Amniotic epithelial cell (primary cell): ENCODE measurements at regions not wholly inside any gene's neighbourhood (a gene's known extent, or its start where the extent isn't known, plus 50 kb on each side); places are given as distances from the start of the nearest gene placed in this dataset.

Experiments
- DNase-seq: peaks from one replicate; pipeline ENCODE4 v3.0.0-alpha.2; 2010; ENCODE audit warnings: low read depth

DNA sequence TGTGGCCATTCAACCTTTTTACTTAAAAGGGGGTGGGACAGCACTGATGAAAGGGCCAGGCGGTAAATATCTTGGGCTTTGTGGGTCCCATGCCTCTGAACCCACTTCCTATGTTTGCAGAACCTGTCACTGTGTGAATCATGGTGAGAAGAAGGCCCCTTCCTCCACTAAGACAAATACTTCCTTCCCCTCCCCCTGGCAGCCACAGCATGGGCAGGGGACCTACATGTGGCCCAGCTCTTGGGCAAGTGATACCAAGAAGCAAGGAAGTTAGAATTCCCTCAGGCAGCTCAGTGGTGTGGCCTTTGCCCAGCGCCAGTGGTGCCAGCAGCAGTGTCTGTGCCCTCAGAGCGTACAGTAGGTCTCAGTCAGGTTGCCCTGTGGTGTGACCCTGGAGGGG is 168.6 kb downstream of the TRIM33 start:
- no peak for DNase-seq

DNA sequence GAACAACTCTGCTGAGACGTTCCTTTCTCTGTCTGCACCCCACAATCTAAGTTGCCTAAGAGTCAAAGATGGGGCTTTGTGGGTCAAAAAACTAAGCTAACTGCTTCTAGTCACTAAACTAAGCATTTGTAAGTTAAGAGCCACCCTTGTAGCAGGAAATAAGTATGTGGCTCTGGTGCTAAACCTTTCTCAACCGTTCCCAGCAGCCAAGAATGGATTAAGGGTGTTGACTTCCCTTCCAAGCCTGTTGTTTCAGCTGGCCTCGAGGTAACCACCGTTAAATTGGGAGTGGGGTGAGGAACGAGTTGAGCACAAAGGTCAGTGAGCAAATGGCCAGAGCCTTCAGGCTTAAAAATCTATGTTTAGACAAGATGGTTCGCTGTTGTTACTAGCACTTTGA is 169.1 kb downstream of the TRIM33 start:
- no peak for DNase-seq

GRCh38 chr1:114341299-114341698 is 169.7 kb downstream of the TRIM33 start:
- DNase-seq, result no peak

DNA sequence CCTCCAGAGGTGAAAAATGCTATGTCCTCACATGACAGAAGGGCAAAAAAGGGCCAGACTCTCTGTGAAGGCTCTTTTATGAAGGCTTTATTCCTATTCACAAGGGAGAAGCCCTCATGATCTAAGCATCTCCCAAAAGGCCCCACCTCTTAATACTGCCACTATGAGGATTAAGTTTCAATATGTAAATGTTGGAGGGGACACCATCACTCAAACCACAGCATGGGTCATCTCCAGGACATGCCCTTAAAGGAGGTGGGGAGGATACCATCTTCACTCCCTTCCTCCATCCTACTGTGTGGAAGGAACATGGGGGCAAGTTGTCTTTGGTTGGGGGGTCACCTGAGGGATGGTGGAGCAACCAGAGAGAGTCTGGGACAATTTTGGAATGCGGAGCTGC is 170.1 kb downstream of the TRIM33 start:
- no peak for DNase-seq

DNA sequence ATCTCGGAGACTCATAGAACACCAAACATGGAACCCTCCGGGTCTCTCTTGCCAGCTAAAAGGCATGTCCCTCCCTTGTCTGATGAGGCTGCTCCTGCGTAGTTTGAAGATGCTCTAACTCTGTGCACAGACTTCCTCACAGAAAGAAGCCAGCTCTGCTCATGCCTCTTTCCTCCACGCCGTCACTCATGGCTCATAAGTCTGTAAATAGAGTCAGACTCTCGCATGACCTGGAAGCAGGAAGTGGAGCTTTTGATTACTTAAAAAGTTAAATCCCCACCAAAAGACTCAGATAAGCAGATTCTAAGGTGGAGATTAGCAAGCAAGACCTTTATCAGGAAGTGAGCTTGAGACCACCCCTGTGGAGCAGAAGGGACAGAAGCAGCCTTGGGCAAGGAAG is 171.6 kb downstream of the TRIM33 start:
- no peak for DNase-seq

DNA sequence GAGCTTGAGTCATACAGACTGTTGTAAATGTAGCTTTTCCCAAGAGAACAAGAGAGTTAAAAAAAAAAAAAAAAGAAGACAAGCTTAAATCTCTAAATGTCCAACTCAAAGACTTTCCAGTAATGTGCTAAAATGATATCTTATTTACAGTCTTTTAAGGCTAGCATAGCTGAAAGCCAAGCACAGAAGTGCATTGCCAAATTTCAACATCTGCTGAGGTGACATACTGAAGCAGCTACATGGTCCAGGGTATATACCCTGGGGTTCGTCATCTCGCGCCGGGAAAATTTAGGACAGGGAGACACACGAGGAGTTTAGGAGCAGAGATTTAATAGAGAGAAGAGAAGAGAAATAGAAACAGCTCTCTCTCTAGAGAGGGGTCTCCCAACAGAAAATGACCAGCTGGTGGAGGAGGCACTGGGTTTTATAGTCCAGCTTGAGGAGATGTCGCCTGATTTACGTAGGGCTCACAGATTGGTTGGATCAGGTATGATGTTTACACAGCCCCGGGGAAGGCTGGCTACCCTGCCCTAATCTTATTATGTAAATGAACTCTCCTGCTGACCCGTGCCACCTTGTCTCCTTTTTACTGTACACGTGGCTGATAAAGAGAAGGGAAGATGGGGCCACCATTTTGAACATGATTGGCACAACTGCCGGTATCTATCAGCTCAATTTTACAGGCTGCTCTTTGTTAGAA is 172.7 kb downstream of the TRIM33 start:
- DNase-seq, result no peak

- DNase-seq, result no peak
These were observed 173.6 kb downstream of the TRIM33 start for GRCh38 chr1:114337417-114337816.

GRCh38 chr1:114336360-114336759 is 174.6 kb downstream of the TRIM33 start:
- no peak for DNase-seq

DNA sequence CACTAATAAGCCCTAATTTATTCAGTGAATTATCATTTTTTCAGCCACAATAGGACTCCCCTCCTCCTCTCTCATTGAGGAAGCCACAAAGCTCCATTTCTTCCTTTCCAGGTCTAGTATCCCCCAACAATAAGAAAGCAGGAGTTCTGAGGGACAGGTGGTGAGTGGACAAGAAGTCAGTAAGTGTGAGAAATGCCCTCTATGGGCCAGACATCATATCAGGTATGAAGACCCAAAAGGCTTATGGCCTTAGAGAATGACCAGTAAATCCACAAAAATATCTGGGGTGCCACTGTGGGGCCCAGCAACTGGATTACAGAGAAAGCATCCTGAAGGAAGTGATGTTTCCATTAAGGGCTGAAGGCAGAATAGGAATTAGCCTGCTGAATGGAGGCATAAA is 175.7 kb downstream of the TRIM33 start:
- no peak for DNase-seq

- DNase-seq, result no peak
These were observed 176.7 kb downstream of the TRIM33 start for GRCh38 chr1:114334297-114334696.

DNA sequence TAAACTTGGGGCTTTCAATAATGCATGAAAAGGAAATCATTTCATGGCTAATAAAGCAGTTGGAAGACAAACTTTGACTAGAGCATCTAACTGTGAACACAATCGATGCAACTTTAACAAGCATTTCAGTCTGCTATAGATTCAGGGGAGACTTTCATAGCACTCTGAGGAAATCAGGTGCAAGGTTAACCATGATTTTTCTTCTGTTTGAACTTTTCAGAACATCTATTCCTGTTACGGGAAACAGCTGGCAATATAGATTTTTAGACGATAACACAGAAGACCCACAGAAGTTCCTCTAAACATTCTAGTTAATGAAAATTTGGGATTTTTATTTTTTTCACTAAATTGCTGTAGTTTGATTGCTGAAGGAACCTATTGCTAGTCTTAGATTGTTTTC is 177.3 kb downstream of the TRIM33 start:
- DNase-seq, result no peak

GRCh38 chr1:114331936-114332335 is 178.3 kb upstream of the SYT6 start:
- no peak for DNase-seq

DNA sequence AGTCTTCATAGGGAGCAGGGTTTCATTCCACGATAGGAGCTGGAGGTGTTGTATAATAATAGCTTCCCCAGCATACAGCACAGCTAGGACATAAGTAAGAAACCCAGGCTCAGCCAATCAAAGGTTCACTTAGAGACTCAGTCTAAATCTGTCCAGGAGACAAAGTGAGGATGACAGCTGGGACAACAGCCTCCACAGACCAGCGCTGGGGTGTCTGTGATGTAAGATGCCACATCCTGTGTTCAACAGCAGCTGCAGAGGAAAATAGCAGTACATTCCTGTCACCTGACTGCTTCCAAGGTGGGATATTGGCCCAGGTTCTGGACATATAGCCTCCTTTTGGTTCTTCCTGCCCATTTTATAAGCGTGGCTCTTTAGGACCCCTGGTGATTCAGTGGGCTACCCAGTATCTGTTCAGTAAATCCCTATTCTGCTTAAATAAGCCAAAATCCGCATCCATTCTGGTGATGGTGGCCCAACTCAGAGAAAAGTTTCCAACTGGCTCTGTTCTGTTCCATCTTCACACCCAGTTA is 176.8 kb upstream of the SYT6 start:
- DNase-seq, result no peak

- no peak for DNase-seq
These were observed 174.8 kb upstream of the SYT6 start for GRCh38 chr1:114328361-114328904.

GRCh38 chr1:114324662-114324965 is 170.9 kb upstream of the SYT6 start:
- no peak for DNase-seq

DNA sequence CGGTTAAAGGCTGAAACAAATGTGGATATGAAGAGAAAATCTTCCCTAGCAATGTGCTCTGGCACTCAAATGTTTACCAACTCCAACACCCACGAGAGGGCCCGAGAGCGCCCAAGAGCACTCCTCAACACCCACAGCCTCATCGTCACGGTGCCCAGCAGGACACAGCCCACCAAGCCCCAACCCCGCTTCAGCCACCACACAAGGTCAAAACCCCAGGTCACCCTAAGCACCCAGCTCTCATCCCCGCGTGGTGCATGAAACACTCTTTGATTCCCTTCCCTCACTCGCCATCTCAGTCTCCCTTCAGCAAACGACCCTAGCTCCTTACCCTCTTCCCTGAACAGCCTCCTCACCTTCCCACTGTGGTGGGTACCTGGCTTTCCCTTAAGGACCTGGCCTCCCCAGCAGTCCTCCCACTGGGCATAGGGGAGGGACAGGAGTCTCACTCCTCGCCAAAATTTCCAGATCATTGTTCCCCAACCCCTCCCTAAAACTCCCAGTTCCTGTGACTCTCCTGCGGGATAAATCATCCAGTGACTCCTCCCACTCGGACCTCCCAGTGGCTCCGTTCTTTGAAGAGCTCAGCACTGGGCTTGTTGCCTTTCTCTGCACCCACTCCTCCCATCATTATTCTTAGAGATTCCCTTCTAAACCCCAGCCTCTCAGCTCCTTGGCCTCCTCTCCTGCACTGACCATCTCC is 170.4 kb upstream of the SYT6 start:
- no peak for DNase-seq

DNA sequence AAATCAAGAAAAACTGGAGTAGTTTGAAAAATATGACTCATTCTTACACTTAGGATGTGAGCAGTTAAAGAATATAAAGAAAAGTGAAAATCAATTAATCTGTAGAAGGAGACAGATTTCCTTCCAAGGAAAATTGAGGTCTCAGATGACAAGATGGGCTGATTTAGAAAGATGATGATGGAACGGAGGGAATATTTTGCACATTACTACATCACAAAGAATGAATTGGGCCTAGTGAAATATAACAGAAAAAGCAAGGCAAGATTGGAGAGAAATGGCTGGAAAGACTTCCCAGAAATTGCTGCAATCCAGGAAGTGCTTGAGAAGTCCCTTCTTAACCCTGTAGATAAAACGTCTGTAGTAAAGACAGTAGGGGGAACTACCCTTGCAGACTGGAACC is 169.1 kb upstream of the SYT6 start:
- no peak for DNase-seq

DNA sequence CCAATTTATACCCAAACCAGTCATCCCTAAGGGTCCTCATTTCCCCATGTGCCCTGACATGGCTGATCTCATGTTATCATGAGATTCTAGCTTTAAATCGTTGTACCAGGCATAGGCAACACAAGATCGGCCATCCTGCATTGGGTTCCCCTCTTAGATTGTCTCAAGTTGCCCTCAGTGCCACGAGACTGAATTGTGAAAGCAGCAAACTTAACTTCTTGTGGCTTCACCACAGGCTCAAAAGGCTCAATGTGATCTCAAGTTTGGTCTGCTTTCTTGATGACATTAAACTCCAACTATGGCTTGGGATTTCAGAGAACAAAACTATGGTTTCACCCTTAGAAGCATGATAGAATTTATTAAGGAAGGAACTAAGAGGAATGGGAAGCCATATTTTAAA is 168.5 kb upstream of the SYT6 start:
- no peak for DNase-seq

DNA sequence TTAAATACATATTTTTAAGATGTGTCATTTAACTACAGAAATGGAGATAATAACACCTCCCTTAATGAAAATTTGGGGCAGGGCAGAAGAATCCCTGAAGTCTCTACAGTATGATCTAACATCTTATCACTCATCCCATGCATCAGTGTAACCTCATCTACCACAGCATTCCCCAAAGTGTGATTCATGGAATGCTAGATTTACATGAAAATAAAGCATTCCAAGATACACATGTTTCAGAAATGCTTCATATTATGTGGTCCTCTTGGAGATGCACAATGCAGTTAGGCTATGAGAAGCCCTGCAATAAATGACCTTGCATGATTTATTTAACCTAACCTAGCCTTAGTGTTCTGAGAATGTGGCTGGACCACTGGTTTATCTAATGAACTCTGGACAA is 166.9 kb upstream of the SYT6 start:
- peak; percentile 93 for DNase-seq

- peak; percentile 54 for DNase-seq
These were observed 165.7 kb upstream of the SYT6 start for GRCh38 chr1:114319418-114319817.

GRCh38 chr1:114318961-114319360 is 165.3 kb upstream of the SYT6 start:
- no peak for DNase-seq

GRCh38 chr1:114316204-114316603 is 162.5 kb upstream of the SYT6 start:
- DNase-seq, result no peak

- peak; percentile 21 for DNase-seq
These were observed 162.0 kb upstream of the SYT6 start for GRCh38 chr1:114315631-114316030.

DNA sequence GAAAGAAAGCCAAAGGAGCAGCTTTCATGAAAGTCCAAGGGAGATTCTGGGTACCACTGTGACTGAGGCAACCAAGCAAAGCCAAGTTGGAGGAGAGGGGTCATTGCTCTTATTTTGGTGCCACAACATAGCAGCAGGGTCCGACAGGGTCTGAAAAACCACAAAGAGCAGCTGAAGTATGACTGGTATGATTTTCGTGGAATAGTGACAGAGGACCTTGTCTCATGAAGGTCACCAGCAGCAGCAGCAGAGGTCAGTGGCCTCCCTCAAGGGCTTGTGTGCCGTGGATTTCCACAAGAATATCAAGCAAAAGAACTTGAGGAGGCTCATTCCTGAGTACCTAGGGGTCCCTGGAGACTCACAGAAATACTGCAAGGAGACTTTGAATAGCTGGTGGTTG is 160.9 kb upstream of the SYT6 start:
- DNase-seq, result no peak
